NOMO-1 treated with DMSO at 0.1 percent for 48 hours (cell line): ENCODE measurements at regions not wholly inside any gene's neighbourhood (a gene's known extent, or its start where the extent isn't known, plus 50 kb on each side); places are given as distances from the start of the nearest gene placed in this dataset.

Experiments used
- DNase-seq: peaks from one replicate; lab custom pipeline; 2025; ENCODE audit not compliant: unreplicated experiment; lab: John Stamatoyannopoulos, UW

- DNase-seq = no peak
These were observed 145.5 kb downstream of the ACKR3 start for GRCh38 chr2:236715077-236715476.

- no peak for DNase-seq
These were observed 145.9 kb downstream of the ACKR3 start for GRCh38 chr2:236715491-236715961.

- DNase-seq = no peak
These were observed 147.5 kb downstream of the ACKR3 start for GRCh38 chr2:236717120-236717519.

GRCh38 chr2:236717729-236718128 lies 148.1 kb downstream of the ACKR3 start:
- DNase-seq = no peak

- DNase-seq = no peak
These were observed 148.8 kb downstream of the ACKR3 start for GRCh38 chr2:236718207-236718992.

GRCh38 chr2:236719192-236719635 lies 149.6 kb downstream of the ACKR3 start:
- DNase-seq = no peak

GRCh38 chr2:236720974-236721540 lies 151.4 kb downstream of the ACKR3 start:
- no peak for DNase-seq

GRCh38 chr2:236724200-236724599 lies 154.6 kb downstream of the ACKR3 start:
- DNase-seq = no peak

GRCh38 chr2:236726701-236727450 lies 157.3 kb downstream of the ACKR3 start:
- DNase-seq = no peak

- DNase-seq = no peak
These were observed 159.5 kb downstream of the ACKR3 start for GRCh38 chr2:236728916-236729670.

GRCh38 chr2:236730393-236730792 lies 160.8 kb downstream of the ACKR3 start:
- DNase-seq = no peak

- DNase-seq = peak; percentile 3
These were observed 162.3 kb downstream of the ACKR3 start for GRCh38 chr2:236731767-236732580.

- DNase-seq = no peak
These were observed 163.5 kb downstream of the ACKR3 start for GRCh38 chr2:236733156-236733555.

GRCh38 chr2:236735825-236736238 lies 166.2 kb downstream of the ACKR3 start:
- no peak for DNase-seq

GRCh38 chr2:236738030-236738429 lies 168.4 kb downstream of the ACKR3 start:
- no peak for DNase-seq

- DNase-seq = no peak
These were observed 169.3 kb downstream of the ACKR3 start for GRCh38 chr2:236738896-236739295.

GRCh38 chr2:236739663-236740062 lies 170.0 kb downstream of the ACKR3 start:
- DNase-seq = no peak

- DNase-seq = no peak
These were observed 170.9 kb downstream of the ACKR3 start for GRCh38 chr2:236740506-236740905.

- peak; percentile 38 for DNase-seq
These were observed 173.7 kb downstream of the ACKR3 start for GRCh38 chr2:236743039-236743920.
